HCT116 (cell line): ENCODE measurements at regions not wholly inside any gene's neighbourhood (a gene's known extent, or its start where the extent isn't known, plus 50 kb on each side); places are given as distances from the start of the nearest gene placed in this dataset.

ENCODE experiments used
- ATAC-seq: fragments of 200-7000 bp; cut with Tn5 transposase; 2 replicates; pipeline ENCODE4 v1.9.1; 2020; ENCODE audit warnings: mild to moderate bottlenecking, moderate library complexity
- BruUV-seq: library from RNA; stranded (reverse); fragments of 400-500 nt; replicated peaks from 2 replicates; lab custom pipeline; 2021; lab: Mats Ljungman, UMichigan
- CTCF ChIA-PET: fragments of 300-600 bp; sonication (Branson Sonifier 250); formaldehyde crosslinking; loops from one replicate; lab custom pipeline; 2021; ENCODE audit warnings: antibody characterized with exemption; lab: Charles Lee
- POLR2A ChIA-PET: fragments of 300-600, 350-600 bp; sonication (Branson Sonifier 250); formaldehyde crosslinking; loops from one replicate; lab custom pipeline; 2021; ENCODE audit warnings: antibody characterized with exemption; lab: Charles Lee
- RAD21 ChIA-PET, 2 experiments: fragments of 300-600 bp; sonication (Branson Sonifier 250); formaldehyde crosslinking; loops; one replicate each; lab custom pipeline; 2023; ENCODE audit warnings: low total read pairs in 2 of 2; ENCODE audit not compliant: uncharacterized antibody in 2 of 2, unreplicated experiment in 2 of 2, low non-redundant PET in 1 of 2; lab: Charles Lee
- DNase-seq: peaks from one replicate; pipeline ENCODE4 v3.0.0-alpha.2; 2010; ENCODE audit warnings: low read depth, low spot score
- H2AFZ ChIP-seq: fragments of 200-600 bp; shearing (Covaris generic), sonication (generic); 2 replicates; pipeline ENCODE4 v1.6.1; 2017; ENCODE audit warnings: low read depth, mixed run types, mixed read lengths, antibody characterized with exemption, low read length; ENCODE audit not compliant: poor library complexity, severe bottlenecking
- H3K27ac ChIP-seq: 2 replicates; pipeline ENCODE4 v1.5.1; 2012; ENCODE audit warnings: low read depth, low read length
- H3K27me3 ChIP-seq: fragments of 200-600 bp; sonication (generic); 2 replicates; pipeline ENCODE4 v1.6.1; 2016; ENCODE audit warnings: mixed run types, low read length, mixed read lengths; ENCODE audit not compliant: insufficient read depth
- H3K36me3 ChIP-seq, 2 experiments: fragments of 200-500 bp in 1 of 2; fragments of 200-600 bp in 1 of 2; sonication (Bioruptor generic) in 1 of 2; sonication (generic) in 1 of 2; 2 replicates each; pipeline versions ENCODE4 v1.5.1 to v1.6.1; 2014 to 2016; ENCODE audit warnings: low read length in 2 of 2, inconsistent platforms in 1 of 2, mixed read lengths in 1 of 2, mixed run types in 1 of 2; ENCODE audit not compliant: insufficient read depth in 2 of 2, control insufficient read depth in 1 of 2
- H3K4me1 ChIP-seq, 2 experiments: fragments of 200-600 bp in 1 of 2; sonication (generic) in 1 of 2; 2 replicates each; pipeline versions ENCODE4 v1.5.1 to v1.6.1; 2012 to 2017; ENCODE audit warnings: low read length in 2 of 2, inconsistent platforms in 1 of 2, mild to moderate bottlenecking in 1 of 2, mixed read lengths in 1 of 2, mixed run types in 1 of 2, moderate library complexity in 1 of 2; ENCODE audit not compliant: insufficient read depth in 2 of 2, control insufficient read depth in 1 of 2
- H3K4me2 ChIP-seq: fragments of 200-600 bp; sonication (generic); 2 replicates; pipeline ENCODE4 v1.6.1; 2017; ENCODE audit warnings: mixed run types, low read length, mixed read lengths
- H3K4me3 ChIP-seq, 2 experiments: fragments of 200-600 bp in 1 of 2; sonication (generic) in 1 of 2; replicated peaks in 1 of 2; 2 replicates each; pipeline ENCODE4 v1.5.1; 2011 to 2016; ENCODE audit warnings: low read length in 2 of 2, control low read depth in 1 of 2, low read depth in 1 of 2, mild to moderate bottlenecking in 1 of 2, mixed read lengths in 1 of 2, mixed run types in 1 of 2
- H3K79me2 ChIP-seq: fragments of 200-600 bp; sonication (generic); 2 replicates; pipeline ENCODE4 v1.6.1; 2017; ENCODE audit warnings: mild to moderate bottlenecking, mixed run types, low read length, moderate library complexity, mixed read lengths; ENCODE audit not compliant: insufficient read depth
- H3K9ac ChIP-seq: fragments of 200-600 bp; sonication (generic); 2 replicates; pipeline ENCODE4 v1.6.1; 2016; ENCODE audit warnings: low read length, mixed read lengths
- H3K9me2 ChIP-seq: fragments of 200-600 bp; sonication (generic), shearing (Covaris generic); 2 replicates; pipeline ENCODE4 v1.6.1; 2017; ENCODE audit warnings: mixed run types, mild to moderate bottlenecking, moderate library complexity; ENCODE audit not compliant: insufficient read depth
- H3K9me3 ChIP-seq, 2 experiments: fragments of 200-500 bp in 1 of 2; fragments of 200-600 bp in 1 of 2; sonication (Bioruptor generic) in 1 of 2; sonication (generic) in 1 of 2; 2 replicates each; pipeline ENCODE4 v1.6.1; 2014 to 2017; ENCODE audit warnings: low read length in 2 of 2, mixed read lengths in 2 of 2, inconsistent platforms in 1 of 2, low read depth in 1 of 2, mild to moderate bottlenecking in 1 of 2, mixed run types in 1 of 2, moderate library complexity in 1 of 2; ENCODE audit not compliant: control insufficient read depth in 1 of 2, insufficient read depth in 1 of 2
- H4K20me1 ChIP-seq: fragments of 200-600 bp; sonication (generic), shearing (Covaris generic); 2 replicates; pipeline ENCODE4 v1.6.1; 2017; ENCODE audit warnings: mixed run types, mild to moderate bottlenecking, moderate library complexity; ENCODE audit not compliant: insufficient read depth
- CEBPB ChIP-seq: IDR thresholded peaks from 2 replicates; pipeline ENCODE4 v1.6.1; 2012; ENCODE audit warnings: low read depth
- ELF1 ChIP-seq: IDR thresholded peaks from 2 replicates; pipeline ENCODE4 v1.6.1; 2012; ENCODE audit warnings: low read depth, borderline replicate concordance
- EZH2 ChIP-seq: fragments of 200-600 bp; sonication (generic); IDR thresholded peaks from 2 replicates; pipeline ENCODE4 v1.6.1; 2017; ENCODE audit warnings: antibody characterized with exemption, mixed run types
- EZH2phosphoT487 ChIP-seq: fragments of 200-600 bp; IDR thresholded peaks from 2 replicates; pipeline ENCODE4 v1.6.1; 2018; ENCODE audit warnings: antibody characterized with exemption, borderline replicate concordance
- FOSL1 ChIP-seq: IDR thresholded peaks from 2 replicates; pipeline ENCODE4 v1.6.1; 2012; ENCODE audit warnings: low read depth
- JUND ChIP-seq: IDR thresholded peaks from 2 replicates; pipeline ENCODE4 v1.6.1; 2012
- POLR2A ChIP-seq: IDR thresholded peaks from 2 replicates; pipeline ENCODE4 v1.7.0; 2011; ENCODE audit warnings: borderline replicate concordance; ENCODE audit not compliant: insufficient read depth, insufficient read length; ENCODE audit errors: extremely low read depth
- SIN3A ChIP-seq: IDR thresholded peaks from 2 replicates; pipeline ENCODE4 v1.6.1; 2012; ENCODE audit warnings: low read depth
- SP1 ChIP-seq: IDR thresholded peaks from 2 replicates; pipeline ENCODE4 v1.6.1; 2012; ENCODE audit warnings: low read depth
- YY1 ChIP-seq: IDR thresholded peaks from 2 replicates; pipeline ENCODE4 v1.6.1; 2011; ENCODE audit warnings: low read length, low read depth, moderate library complexity, mild to moderate bottlenecking; ENCODE audit not compliant: insufficient replicate concordance; ENCODE audit errors: extremely low read depth
- ZFX ChIP-seq: fragments of 450-650 bp; IDR thresholded peaks from 2 replicates; pipeline ENCODE4 v1.6.1; 2017
- ZNF274 ChIP-seq: fragments of 200-500 bp; sonication (Bioruptor generic); IDR thresholded peaks from 2 replicates; pipeline ENCODE4 v1.6.1; 2014; ENCODE audit warnings: mild to moderate bottlenecking, low read depth, low read length, inconsistent platforms
- intact Hi-C: fragments of 100-400 bp; cut with micrococcal nuclease; formaldehyde crosslinking; loops from 2 replicates; pipeline ENCODE4 v1.10.0; 2022
- TF ChIP-seq, protein P1 (sequence below): IDR thresholded peaks from 2 replicates; pipeline ENCODE4 v1.6.1; 2012
- TF ChIP-seq, protein P2 (sequence below): IDR thresholded peaks from 2 replicates; pipeline ENCODE4 v1.6.1; 2011; ENCODE audit warnings: mild to moderate bottlenecking, low read length, moderate library complexity; ENCODE audit not compliant: insufficient replicate concordance; ENCODE audit errors: extremely low read depth
- TF ChIP-seq, protein P3 (sequence below): IDR thresholded peaks from 2 replicates; pipeline ENCODE4 v1.6.1; 2012
- TF ChIP-seq, protein P4 (sequence below): IDR thresholded peaks from 2 replicates; pipeline ENCODE4 v1.6.1; 2012; ENCODE audit warnings: low read depth
- TF ChIP-seq, protein P5 (sequence below), 3 experiments: fragments of 200-600 bp in 1 of 3; sonication (generic) in 1 of 3; IDR thresholded peaks in 2 of 3; conservative IDR thresholded peaks in 1 of 3; 2 replicates each; pipeline ENCODE4 v1.5.1; 2012 to 2017; ENCODE audit warnings: low read depth in 2 of 3, low read length in 2 of 3, antibody characterized with exemption in 1 of 3, borderline replicate concordance in 1 of 3, control low read depth in 1 of 3, mild to moderate bottlenecking in 1 of 3, mixed read lengths in 1 of 3, mixed run types in 1 of 3, moderate library complexity in 1 of 3; ENCODE audit not compliant: insufficient read depth in 1 of 3

DNA sequence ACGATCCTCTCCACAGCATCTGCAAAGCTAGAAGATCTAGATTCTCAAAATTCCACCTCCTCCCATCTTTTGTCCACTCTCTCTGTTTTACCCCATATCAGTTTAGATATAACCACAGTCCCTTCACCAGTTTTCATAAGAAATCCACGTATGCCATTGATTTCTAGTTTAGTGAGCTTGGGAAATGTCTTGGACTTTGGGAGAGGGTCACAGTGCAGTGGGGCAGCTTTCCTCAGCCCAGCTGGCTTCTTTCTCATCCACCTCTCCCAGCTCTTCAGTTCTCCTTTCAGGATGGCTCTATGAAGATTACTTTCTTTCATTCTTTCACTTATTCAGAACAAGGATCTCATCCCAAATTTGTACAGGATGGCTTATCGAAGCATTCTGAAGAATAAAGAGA, 203.9 kb upstream of the ADCY2 start (continued):
- TF ChIP-seq YY1 = no peak
- no peak for TF ChIP-seq ELF1
- TF ChIP-seq ZFX = no peak
- TF ChIP-seq, protein P1, sequence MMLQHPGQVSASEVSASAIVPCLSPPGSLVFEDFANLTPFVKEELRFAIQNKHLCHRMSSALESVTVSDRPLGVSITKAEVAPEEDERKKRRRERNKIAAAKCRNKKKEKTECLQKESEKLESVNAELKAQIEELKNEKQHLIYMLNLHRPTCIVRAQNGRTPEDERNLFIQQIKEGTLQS = no peak
- TF ChIP-seq SIN3A = no peak
- no peak for TF ChIP-seq EZH2phosphoT487
- TF ChIP-seq, protein P2, sequence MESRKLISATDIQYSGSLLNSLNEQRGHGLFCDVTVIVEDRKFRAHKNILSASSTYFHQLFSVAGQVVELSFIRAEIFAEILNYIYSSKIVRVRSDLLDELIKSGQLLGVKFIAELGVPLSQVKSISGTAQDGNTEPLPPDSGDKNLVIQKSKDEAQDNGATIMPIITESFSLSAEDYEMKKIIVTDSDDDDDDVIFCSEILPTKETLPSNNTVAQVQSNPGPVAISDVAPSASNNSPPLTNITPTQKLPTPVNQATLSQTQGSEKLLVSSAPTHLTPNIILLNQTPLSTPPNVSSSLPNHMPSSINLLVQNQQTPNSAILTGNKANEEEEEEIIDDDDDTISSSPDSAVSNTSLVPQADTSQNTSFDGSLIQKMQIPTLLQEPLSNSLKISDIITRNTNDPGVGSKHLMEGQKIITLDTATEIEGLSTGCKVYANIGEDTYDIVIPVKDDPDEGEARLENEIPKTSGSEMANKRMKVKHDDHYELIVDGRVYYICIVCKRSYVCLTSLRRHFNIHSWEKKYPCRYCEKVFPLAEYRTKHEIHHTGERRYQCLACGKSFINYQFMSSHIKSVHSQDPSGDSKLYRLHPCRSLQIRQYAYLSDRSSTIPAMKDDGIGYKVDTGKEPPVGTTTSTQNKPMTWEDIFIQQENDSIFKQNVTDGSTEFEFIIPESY = no peak
- no peak for TF ChIP-seq JUND

DNA sequence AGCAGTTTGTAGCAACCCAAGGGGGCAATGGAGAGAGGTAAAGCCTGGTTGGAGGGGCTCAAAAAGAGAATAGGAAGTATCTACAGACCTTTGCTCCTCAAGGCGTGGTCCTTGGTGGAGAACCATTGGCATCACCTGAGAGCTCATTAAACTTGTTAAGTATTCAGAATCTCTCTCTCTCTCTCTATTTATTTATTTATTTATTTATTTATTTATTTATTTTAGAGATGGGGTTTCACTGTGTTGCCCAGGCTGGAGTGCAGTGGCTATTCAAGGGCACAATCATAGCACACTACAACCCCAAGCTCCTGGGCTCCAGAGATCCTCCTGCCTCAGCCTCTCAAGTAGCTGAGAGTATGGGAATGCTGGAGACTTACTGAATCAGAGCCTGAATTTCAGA, 193.1 kb upstream of the ADCY2 start:
- Histone ChIP-seq H3K4me2 (no peak overlapping the region), H3K9me2 (no peaks in the 10 kb centered on the region), H3K27me3 (no peaks in the 10 kb centered on the region)
- TF ChIP-seq, protein P3, sequence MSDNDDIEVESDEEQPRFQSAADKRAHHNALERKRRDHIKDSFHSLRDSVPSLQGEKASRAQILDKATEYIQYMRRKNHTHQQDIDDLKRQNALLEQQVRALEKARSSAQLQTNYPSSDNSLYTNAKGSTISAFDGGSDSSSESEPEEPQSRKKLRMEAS = no peak
- TF ChIP-seq, protein P4, sequence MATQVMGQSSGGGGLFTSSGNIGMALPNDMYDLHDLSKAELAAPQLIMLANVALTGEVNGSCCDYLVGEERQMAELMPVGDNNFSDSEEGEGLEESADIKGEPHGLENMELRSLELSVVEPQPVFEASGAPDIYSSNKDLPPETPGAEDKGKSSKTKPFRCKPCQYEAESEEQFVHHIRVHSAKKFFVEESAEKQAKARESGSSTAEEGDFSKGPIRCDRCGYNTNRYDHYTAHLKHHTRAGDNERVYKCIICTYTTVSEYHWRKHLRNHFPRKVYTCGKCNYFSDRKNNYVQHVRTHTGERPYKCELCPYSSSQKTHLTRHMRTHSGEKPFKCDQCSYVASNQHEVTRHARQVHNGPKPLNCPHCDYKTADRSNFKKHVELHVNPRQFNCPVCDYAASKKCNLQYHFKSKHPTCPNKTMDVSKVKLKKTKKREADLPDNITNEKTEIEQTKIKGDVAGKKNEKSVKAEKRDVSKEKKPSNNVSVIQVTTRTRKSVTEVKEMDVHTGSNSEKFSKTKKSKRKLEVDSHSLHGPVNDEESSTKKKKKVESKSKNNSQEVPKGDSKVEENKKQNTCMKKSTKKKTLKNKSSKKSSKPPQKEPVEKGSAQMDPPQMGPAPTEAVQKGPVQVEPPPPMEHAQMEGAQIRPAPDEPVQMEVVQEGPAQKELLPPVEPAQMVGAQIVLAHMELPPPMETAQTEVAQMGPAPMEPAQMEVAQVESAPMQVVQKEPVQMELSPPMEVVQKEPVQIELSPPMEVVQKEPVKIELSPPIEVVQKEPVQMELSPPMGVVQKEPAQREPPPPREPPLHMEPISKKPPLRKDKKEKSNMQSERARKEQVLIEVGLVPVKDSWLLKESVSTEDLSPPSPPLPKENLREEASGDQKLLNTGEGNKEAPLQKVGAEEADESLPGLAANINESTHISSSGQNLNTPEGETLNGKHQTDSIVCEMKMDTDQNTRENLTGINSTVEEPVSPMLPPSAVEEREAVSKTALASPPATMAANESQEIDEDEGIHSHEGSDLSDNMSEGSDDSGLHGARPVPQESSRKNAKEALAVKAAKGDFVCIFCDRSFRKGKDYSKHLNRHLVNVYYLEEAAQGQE = no peak
- TF ChIP-seq CEBPB (no peak), JUND (no peak), ZNF274 (no peak), EZH2 (no peak), FOSL1 (no peak), YY1 (no peak), SP1 (no peak), POLR2A (no peak)
- TF ChIP-seq, protein P1 = no peak
- TF ChIP-seq, protein P5, sequence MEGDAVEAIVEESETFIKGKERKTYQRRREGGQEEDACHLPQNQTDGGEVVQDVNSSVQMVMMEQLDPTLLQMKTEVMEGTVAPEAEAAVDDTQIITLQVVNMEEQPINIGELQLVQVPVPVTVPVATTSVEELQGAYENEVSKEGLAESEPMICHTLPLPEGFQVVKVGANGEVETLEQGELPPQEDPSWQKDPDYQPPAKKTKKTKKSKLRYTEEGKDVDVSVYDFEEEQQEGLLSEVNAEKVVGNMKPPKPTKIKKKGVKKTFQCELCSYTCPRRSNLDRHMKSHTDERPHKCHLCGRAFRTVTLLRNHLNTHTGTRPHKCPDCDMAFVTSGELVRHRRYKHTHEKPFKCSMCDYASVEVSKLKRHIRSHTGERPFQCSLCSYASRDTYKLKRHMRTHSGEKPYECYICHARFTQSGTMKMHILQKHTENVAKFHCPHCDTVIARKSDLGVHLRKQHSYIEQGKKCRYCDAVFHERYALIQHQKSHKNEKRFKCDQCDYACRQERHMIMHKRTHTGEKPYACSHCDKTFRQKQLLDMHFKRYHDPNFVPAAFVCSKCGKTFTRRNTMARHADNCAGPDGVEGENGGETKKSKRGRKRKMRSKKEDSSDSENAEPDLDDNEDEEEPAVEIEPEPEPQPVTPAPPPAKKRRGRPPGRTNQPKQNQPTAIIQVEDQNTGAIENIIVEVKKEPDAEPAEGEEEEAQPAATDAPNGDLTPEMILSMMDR (IDR thresholded peaks at IDR 0.05 in 2 of 3, conservative IDR thresholded peaks at IDR 0.05 in 1 of 3; ENCODE audit: borderline replicate concordance in 1 of 3, insufficient read depth in 1 of 3, low read depth in 2 of 3, low read length in 2 of 3) = no peak
- TF ChIP-seq, all 23 proteins: peak for 0
- RAD21 ChIA-PET = no interaction called here
- no peaks in the 10 kb centered on the region for H3K79me2 ChIP-seq
- BruUV-seq = no TSS peak
- no peak overlapping the region for H3K4me3 ChIP-seq
- no peaks in the 10 kb centered on the region for H3K36me3 ChIP-seq
- H2AFZ ChIP-seq = no peak overlapping the region
- CTCF ChIA-PET = no interaction called here
- POLR2A ChIA-PET = no interaction called here
- H3K9ac ChIP-seq = no peak overlapping the region
- ATAC-seq (no peak), DNase-seq (no peak)
- H3K27ac ChIP-seq = no peak overlapping the region
- H4K20me1 ChIP-seq = no peaks in the 10 kb centered on the region
- intact Hi-C loops = no loop called here
- no peaks in the 10 kb centered on the region for H3K4me1 ChIP-seq
- peaks cover 3 to 11% of the 10 kb centered on the region in 2 experiments; a peak in 2 of 4 replicates for H3K9me3 ChIP-seq
